HK-2 (cell line): ENCODE measurements at regions not wholly inside any gene's neighbourhood (a gene's known extent, or its start where the extent isn't known, plus 50 kb on each side); places are given as distances from the start of the nearest gene placed in this dataset.

ENCODE experiments used
- DNase-seq: peaks from one replicate; pipeline ENCODE4 v3.0.0-alpha.2; 2018; ENCODE audit not compliant: unreplicated experiment

- DNase-seq, result no peak
These were observed 67.3 kb upstream of the CDON start for GRCh38 chr11:126129727-126130671.

DNA sequence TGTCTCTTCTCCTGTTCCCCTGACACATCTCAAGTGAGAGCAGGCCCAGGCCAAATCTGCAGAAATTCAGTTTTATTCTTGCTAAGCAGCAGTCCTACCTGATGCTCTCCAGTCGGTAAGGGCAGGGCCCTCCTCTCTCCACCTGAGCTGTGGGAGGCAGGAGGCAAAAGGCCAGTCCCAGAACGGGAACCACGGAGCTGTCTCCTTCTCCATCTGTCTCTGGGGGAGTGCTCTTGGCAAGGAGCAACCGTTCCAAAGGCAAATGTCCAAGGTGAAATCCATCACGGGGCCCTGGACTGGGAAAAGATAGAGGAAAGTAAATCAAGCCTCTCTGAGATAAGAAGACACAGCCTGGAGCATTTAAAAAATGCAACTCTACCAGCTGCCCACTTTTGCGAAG, 65.2 kb upstream of the CDON start:
- DNase-seq, result no peak

DNA sequence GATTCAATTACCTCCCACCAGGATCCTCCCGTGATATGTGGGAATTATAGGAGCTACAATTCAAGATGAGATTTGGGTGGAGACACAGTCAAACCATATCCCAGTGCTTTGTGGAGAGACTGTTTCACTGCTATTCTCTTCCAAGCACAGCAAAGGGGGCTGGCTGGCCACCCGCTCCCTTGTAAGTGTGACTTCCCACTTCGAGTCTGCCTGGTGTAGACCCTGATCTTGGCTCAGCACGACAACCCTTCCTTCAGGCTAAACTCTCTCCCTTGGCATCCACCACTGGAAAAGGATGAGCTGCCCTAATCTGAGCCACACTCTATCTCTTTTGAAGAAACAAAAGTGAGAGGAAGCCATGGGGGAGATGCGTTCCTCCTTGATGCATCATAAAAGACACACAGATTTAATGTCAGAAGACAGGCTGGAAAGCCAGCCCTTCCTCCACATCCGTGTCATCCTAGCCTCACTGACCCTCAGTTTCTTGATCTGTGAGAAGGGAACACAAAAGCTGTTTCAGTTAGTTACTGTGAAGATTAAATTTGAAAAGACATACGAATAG, 64.7 kb upstream of the CDON start:
- no peak for DNase-seq

DNA sequence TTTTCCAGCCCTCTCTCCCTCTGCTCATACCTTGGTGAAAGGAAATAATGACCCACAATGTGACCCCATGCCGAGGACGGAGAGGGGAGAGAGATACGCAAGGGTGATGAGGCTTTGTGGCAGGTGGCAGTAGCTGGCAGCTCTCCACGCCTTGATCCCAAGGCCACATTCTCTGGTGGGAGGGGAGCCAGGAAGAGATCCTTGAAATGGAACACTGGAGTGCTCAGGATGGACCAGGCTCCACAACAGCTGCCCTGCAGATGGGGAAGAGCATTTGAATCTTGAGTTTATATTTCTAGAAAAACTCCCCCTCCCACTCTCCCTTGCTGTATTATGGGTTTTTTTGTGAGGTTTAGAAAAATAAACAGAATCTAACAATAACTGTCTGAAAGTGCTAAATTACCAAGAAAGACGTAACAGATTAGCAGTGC, 61.6 kb upstream of the CDON start:
- no peak for DNase-seq

DNA sequence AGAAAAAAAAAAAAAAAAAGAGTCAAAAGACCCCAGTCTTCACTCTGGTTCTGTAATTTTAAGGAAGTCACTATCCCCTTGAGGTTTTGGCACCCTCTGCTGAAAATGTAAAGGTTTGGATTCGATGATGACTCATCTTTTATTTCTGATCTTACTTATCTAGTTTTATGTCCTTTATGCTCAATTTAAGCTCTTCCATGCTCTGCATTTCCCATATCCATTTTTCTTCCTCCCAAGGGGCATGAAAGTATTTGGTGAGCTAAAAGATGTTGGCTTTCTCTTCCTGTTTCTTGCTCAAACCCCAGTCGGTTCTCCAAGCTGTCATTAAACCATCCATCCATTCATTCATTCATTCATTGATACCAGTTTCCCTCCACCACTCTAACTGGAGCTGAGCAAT, 61.0 kb upstream of the CDON start:
- DNase-seq, result no peak

GRCh38 chr11:126122863-126123262, 60.2 kb upstream of the CDON start:
- DNase-seq, result no peak

DNA sequence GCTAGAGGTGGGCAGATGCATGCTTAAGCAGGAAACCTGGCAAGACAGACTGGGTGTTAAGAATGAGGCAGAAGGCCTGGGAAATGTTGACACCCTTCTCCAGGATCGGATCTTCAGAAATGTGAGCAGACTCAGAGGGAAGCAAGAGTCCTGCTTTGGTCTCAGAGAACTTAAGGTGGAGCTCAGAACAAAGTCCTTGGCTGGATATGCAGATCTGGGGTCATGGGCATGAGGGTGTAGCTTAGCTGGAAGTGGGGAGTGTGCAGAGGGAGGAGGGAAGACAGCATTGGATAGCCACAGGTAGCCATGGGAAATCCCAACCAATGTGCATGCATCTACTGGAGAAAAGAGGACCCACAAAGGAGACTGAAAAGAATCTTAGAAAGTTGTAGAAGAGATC, 58.6 kb upstream of the CDON start:
- no peak for DNase-seq

DNA sequence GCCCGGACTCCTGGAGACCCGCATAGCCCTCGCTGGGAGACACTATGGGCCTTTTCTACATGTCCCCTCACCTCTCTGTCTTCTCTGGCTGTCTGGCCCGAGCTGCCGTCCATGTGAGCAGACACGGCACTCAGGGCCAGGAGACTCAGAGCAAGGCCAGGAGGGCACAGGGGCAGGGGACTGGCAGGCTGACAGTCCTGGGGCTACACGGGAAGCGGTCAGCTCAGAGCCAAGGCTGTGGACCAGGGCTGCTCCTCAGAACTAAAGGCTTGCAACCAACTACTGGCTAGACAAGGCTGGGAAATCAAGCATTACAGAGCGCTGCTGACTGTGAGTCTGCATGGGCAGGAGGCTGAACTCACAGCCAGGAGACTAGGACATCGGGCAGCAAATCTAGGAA, 56.1 kb upstream of the CDON start:
- DNase-seq, result no peak

GRCh38 chr11:126115816-126116331, 53.2 kb upstream of the CDON start:
- DNase-seq, result no peak

GRCh38 chr11:126115127-126115495, 52.4 kb upstream of the CDON start:
- DNase-seq, result no peak

GRCh38 chr11:126114486-126115126, 51.9 kb upstream of the CDON start:
- DNase-seq, result no peak

- DNase-seq, result no peak
These were observed 51.3 kb upstream of the CDON start for GRCh38 chr11:126113963-126114362.

DNA sequence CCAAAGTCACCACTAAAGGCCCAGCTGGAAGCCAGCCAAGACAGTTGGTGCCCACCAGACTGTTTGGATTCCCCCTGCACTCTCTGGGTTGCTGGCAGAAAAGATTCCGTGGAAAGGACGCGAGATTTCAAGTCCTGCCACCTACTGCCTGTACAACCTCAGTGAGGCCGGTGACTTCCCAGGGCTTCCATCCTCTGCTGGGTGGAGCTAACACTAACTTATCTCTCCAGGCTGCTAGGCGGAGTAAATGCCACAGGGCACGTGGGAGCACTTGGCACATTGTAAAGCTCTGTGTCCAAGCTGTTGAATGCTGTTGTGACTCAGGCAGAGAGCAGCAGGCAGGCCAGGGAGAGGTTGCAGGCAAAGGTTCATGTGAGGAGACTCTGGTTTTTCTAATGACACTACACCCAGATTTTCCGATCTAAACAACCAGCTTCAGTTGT, 50.9 kb upstream of the CDON start:
- DNase-seq, result peak; percentile 72

- DNase-seq, result no peak
These were observed 50.3 kb upstream of the CDON start for GRCh38 chr11:126113012-126113411.

- no peak for DNase-seq
These were observed 49.9 kb upstream of the CDON start for GRCh38 chr11:126112547-126112946.
